ENCODE measurements at regions not wholly inside any gene's neighbourhood (a gene's known extent, or its start where the extent isn't known, plus 50 kb on each side); places are given as distances from the start of the nearest gene placed in this dataset.

GRCh38 chr2:126756125-126756524, 100.2 kb downstream of the GYPC start (continued):
- TF ChIP-seq ZBTB33 (IDR thresholded peaks at IDR 0.05; ENCODE audit: extremely low read depth, insufficient replicate concordance, low read length), result no peak
- TF ChIP-seq ZFX (IDR thresholded peaks at IDR 0.05), result no peak
- TF ChIP-seq MAX (IDR thresholded peaks at IDR 0.05), result no peak
- TF ChIP-seq CBX3 (IDR thresholded peaks at IDR 0.05; ENCODE audit: low read depth), result no peak
- no peak for TF ChIP-seq ELF1 (IDR thresholded peaks at IDR 0.05; ENCODE audit: borderline replicate concordance, low read depth)
- no peak for TF ChIP-seq YY1 (IDR thresholded peaks at IDR 0.05; ENCODE audit: extremely low read depth, insufficient replicate concordance, low read depth, low read length)
- no peak for TF ChIP-seq POLR2AphosphoS5 (IDR thresholded peaks at IDR 0.05; ENCODE audit: low read depth, low read length)
- TF ChIP-seq ATF3 (IDR thresholded peaks at IDR 0.05), result no peak

GRCh38 chr2:126761256-126761980, 105.5 kb downstream of the GYPC start:
- intact Hi-C loops (cut with micrococcal nuclease), result no loop called here
- no peaks in the 10 kb centered on the region for H3K36me3 ChIP-seq (ENCODE audit: control insufficient read depth in 1 of 2, insufficient read depth in 2 of 2, low read length in 2 of 2)
- no TSS peak for BruUV-seq (replicated peaks)
- no peak overlapping the region for H3K27ac ChIP-seq (ENCODE audit: low read depth, low read length)
- H4K20me1 ChIP-seq (ENCODE audit: insufficient read depth), result no peaks in the 10 kb centered on the region
- no peak overlapping the region for H3K4me3 ChIP-seq (replicated peaks in 1 of 2; ENCODE audit: low read depth in 1 of 2, low read length in 2 of 2)
- H2AFZ ChIP-seq (ENCODE audit: low read depth, low read length, poor library complexity, severe bottlenecking), result no peak overlapping the region
- H3K9ac ChIP-seq (ENCODE audit: low read length), result no peak overlapping the region
- H3K9me2 ChIP-seq (ENCODE audit: insufficient read depth), result no peaks in the 10 kb centered on the region
- ChIA-PET CTCF (no interaction called here), RAD21 (ENCODE audit: low non-redundant PET in 1 of 2, low total read pairs in 2 of 2, uncharacterized antibody in 2 of 2, unreplicated experiment in 2 of 2) (no interaction called here), POLR2A (no interaction called here)
- TF ChIP-seq YY1 (IDR thresholded peaks at IDR 0.05; ENCODE audit: extremely low read depth, insufficient replicate concordance, low read depth, low read length) (no peak), CBX3 (IDR thresholded peaks at IDR 0.05; ENCODE audit: low read depth) (no peak), TCF7L2 (IDR thresholded peaks at IDR 0.05; ENCODE audit: borderline replicate concordance, extremely low read depth, insufficient read depth, insufficient read length) (no peak), ZBTB33 (IDR thresholded peaks at IDR 0.05; ENCODE audit: extremely low read depth, insufficient replicate concordance, low read length) (no peak), SP1 (IDR thresholded peaks at IDR 0.05; ENCODE audit: low read depth) (no peak)
- no peaks in the 10 kb centered on the region for H3K9me3 ChIP-seq (ENCODE audit: control insufficient read depth in 1 of 2, insufficient read depth in 1 of 2, low read depth in 1 of 2, low read length in 2 of 2)
- no peaks in the 10 kb centered on the region for H3K4me1 ChIP-seq (ENCODE audit: control insufficient read depth in 1 of 2, insufficient read depth in 2 of 2, low read length in 2 of 2)
- H3K27me3 ChIP-seq (ENCODE audit: insufficient read depth, low read length), result peaks cover 8% of the 10 kb centered on the region; the same call in 1 of the 2 replicates
- no peak overlapping the region for H3K4me2 ChIP-seq (ENCODE audit: low read length)
- DNase-seq (ENCODE audit: low read depth, low spot score) (no peak), ATAC-seq (no peak)
- no peaks in the 10 kb centered on the region for H3K79me2 ChIP-seq (ENCODE audit: insufficient read depth, low read length)
